Stimulated activated CD8-positive, alpha-beta memory T cell treated with anti-CD3 and anti-CD28 coated beads, Interleukin-4, amount 100 ng/mL, for 4 hours (primary cell): ENCODE measurements at regions not wholly inside any gene's neighbourhood (a gene's known extent, or its start where the extent isn't known, plus 50 kb on each side); places are given as distances from the start of the nearest gene placed in this dataset.

Experiments used
- DNase-seq, 2 donors: peaks; one replicate each; pipeline ENCODE4 v3.0.0-alpha.2; 2020; ENCODE audit warnings: low read depth in 2 of 2, low spot score in 1 of 2

GRCh38 chr9:95627802-95628201, 111.0 kb upstream of the PTCH1 start:
- DNase-seq: no peak

GRCh38 chr9:95626885-95627558, 110.3 kb upstream of the PTCH1 start:
- peak in 1 of 2 donors; percentile 21 for DNase-seq

DNA sequence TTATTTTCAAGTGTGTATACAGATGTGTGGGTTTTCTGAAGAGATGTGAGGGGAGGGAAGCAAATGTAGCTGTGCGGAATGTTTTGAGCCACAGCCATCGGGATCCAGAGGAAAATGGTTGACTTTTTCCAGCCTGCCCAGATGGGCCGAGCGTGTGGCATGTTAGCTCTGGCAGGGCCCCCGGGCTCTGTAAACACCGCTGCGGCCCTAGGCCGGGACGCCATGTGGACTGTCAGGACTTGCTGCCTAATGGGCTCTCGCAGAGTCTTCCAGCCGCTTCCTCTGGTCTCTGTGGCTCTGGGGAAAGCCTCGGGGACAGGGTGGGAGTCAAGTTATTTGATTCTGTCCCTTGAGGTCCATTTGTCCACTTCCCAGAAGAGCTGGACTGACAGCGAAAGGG, 109.6 kb upstream of the PTCH1 start:
- DNase-seq: no peak

DNA sequence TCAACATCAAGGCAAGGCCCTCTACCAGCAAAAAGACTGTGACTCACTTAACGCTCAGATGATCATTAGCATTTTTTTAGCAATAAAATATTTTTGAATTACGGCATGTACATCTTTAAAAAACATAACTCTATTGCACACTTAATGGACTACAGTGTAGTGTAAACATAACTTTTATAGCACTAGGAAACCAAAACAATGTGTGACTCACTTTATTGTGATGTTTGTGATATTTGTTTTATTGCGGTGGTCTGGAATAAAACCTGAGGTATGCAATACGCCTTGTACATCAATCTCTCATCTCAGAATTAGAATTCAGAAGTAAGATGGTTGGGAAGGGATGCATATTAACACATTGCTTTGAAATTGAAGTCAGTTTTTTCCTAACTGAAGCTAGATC, 106.9 kb upstream of the PTCH1 start:
- DNase-seq: no peak

- DNase-seq: no peak
Measured at GRCh38 chr9:95620722-95621121, 104.0 kb upstream of the PTCH1 start.

DNA sequence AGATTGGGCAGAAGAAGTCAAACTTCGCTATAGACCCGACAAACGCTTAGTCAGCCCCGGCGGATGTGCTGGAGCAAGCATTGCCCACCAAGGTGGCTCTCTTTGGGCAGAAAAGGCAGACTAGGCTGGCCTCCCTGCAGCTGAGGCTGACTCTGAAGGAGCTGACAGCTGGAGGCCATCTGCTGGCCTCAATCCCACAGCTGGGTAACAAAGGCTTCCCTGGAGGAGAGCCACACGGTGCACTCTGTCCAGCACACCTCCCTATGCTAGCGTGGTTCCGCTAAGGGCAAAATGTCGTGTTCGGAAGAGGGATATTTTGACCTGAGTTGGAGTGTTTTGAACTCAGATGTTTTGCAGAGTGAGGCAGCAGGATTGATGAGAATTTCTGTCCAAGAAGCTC, 103.5 kb upstream of the PTCH1 start:
- DNase-seq: no peak

DNA sequence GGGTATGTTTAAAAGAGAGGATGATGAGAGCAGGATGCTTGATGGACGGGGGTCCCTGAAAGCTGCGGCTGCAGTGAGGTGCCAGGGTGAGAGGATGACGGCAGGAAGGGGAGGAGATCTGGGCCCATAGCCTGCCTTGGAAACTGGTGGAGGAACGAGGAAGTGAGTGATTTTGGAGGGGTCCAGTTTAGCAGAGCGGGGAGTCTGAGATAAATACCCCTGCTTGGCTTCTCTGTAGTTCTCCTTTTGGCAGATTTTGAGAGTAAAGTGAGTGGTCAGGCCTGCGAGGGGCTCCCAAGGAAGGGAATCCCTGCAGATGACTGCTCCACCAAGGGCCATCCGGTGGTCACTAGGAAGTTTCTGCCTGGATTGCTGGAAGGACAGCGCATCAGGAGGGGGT, 98.5 kb upstream of the PTCH1 start:
- no peak for DNase-seq

DNA sequence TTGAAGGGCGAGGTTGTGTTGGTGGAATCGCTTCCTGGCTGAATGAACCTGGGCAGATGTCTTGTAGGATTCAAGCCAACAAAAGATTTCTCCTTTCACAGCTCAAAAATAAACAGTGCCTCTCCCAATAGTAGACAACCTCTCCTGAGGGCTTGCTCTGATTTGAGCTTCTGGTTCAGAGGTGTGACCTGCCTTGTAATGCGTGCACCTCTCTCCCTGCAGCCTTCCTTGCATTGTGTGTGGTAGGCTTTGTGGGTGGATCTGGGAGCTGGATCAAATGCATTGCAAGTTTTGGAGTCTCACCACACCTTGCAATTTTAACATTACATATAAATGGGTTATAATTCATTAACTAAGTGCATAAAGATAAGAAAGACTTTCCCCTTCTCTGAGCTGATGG, 96.9 kb upstream of the PTCH1 start:
- DNase-seq: no peak

- no peak for DNase-seq
Measured at GRCh38 chr9:95611354-95611753, 94.6 kb upstream of the PTCH1 start.

- DNase-seq: no peak
Measured at GRCh38 chr9:95610006-95610785, 93.4 kb upstream of the PTCH1 start.

GRCh38 chr9:95609426-95609825, 92.7 kb upstream of the PTCH1 start:
- no peak for DNase-seq

DNA sequence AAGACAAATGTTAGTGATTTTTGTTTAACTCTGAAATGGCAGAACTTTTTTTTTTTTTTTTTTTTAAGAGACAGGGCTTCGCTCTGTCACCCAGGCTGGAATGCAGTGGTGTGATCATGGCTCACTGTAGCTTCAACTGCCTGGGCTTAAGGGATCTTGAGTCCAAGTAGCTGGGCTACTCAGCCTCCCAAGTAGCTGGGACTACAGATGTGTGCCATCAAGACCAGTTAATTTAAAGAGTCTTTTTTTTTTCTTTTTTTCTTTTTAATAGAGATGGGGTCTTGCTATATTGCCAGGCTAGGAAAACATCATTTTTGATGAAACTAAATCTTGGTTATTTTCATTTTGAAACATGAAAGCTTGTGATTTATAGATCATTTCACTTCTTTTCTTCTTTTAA, 91.6 kb upstream of the PTCH1 start:
- DNase-seq: no peak

DNA sequence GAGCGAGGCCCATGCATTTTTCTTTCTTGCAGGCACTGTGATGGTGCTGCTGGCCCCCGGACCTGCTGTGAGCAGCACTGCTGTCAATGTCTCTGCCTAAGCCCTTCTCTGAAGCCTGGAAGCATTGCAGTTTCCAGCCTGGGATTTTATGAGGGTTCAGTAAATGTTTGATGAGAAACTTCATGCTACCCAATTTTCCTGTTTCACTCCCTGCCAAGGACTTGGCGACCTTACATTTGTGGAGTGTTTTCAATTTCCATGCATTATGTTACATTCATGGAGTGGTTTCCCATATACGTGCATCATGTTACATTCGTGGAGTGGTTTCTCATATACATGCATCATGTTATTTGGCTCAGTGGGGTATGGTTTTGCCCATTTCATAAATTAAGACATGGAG, 90.7 kb upstream of the PTCH1 start:
- no peak for DNase-seq

DNA sequence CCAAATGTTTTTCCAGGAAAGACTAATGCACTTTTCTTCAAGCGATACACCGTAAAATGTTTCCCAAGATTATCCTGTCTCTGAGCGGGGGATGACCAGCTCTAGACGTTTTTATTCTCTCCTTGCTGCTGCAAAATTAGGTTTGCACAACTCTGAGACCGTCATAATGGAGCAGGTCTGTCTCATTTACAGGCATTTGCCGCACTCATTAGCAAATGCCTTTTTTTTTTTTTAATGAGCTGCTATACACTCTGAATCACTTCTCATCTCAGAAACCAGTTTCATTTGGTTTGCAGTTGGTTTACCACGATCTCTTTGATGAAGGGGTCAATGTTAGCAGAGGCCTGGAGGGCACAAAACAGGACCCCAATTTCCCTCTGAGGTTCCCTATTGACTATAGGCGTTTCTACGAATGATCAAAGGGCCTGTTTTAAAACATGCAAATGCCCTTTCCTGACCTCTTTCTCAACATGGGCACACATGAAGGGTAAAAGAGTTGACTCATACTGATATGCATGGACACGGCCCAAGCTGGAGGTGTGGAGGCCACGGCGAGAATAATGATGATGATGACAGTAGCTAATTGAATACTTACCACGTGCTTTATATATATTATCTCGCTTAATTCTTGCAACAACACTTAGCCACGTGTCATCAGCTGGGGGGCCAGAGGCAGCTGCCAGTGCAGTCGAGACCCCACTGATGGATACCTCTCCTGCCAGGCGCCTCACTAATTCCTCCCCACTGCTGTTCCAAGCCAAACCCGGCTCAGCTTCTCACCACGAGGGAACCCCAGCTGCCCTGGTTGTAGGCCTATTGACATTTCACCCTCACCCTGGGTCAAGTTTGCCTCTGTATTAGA, 89.9 kb upstream of the PTCH1 start:
- no peak for DNase-seq

- no peak for DNase-seq
Measured at GRCh38 chr9:95605816-95606488, 89.2 kb upstream of the PTCH1 start.

DNA sequence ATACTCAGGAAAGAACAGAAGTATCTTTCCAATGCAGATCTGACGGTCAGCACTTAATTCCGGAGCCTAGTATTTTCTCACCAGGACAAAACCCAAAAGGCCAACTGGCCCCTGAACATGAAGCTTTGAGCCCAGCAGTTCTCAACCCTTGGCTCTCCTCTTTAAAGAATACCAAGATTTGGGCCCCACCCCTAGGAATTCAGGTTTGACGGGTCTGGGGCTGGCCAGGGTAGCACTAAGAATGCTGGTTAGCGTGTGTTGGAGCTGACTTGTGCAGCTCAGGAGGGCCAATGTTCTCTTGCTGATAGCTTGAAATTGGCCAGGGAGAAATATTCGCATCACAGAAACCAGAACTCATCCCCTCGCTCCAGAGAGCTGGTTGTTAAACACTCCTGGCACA, 88.3 kb upstream of the PTCH1 start:
- DNase-seq: no peak

DNA sequence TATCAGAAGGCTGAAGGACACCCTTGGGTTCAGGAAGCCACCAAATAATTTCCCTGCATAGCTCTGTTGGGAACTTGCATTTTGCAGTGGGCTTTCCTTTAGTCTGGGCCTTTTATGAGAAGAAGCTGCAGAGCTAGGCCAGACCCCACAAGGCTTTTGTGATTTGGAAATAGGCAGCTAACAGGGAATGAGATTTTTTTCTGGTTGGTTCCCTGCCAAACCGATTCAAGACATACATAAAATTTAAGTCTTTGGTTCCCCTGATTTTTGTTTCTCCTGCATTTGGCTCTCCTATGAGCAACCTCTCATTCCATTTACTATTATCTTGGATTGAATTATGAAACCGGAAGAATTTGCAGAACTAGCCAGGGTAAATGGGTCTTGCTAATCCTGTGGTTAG, 81.5 kb upstream of the PTCH1 start:
- no peak for DNase-seq

DNA sequence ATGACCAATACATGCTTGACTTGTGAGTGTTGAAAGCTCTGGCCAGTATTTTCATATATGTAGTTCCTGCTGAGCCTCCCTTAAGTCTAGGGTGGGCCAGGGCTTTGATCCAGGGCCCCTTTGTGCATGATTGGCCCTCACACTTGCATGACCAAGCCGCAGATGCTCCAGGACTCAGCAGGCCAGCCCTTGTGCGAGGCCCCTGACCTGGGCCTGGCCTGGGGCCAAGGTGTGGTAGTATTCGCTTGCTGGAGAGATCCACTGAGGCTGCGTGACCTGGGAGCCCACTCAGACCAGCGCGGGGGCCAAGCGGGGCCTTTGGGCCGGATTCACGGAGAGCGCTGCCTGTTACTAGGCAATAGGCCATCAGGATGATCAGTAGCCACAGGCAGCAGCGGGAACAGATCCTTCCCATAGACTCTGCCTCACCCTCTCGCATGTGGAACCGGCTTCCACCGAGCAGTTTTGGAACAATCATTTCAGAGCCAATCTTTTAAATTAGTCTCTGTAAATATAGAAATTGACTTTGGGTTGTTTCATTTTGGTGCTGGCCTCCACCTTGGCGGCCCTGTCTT, 79.0 kb upstream of the PTCH1 start:
- no peak for DNase-seq

DNA sequence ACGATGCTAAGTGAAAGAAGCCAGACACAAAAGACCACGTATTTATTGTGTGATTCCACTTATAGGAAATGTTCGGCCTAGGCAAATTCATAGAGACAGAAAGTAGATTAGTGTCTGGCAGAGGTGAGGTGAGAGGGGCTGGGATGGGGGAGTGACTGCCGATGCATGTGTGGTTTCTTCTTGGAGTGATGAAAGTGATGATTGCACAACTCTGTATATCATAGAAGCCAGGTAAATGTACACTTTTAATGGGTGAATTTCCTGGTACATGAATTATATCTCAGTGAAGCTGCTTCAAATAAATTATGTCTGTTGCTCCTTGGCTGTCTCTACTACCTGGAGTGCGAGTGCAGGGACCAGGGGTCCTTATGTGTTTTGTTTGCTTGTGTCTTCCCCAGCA, 76.2 kb upstream of the PTCH1 start:
- DNase-seq: no peak

DNA sequence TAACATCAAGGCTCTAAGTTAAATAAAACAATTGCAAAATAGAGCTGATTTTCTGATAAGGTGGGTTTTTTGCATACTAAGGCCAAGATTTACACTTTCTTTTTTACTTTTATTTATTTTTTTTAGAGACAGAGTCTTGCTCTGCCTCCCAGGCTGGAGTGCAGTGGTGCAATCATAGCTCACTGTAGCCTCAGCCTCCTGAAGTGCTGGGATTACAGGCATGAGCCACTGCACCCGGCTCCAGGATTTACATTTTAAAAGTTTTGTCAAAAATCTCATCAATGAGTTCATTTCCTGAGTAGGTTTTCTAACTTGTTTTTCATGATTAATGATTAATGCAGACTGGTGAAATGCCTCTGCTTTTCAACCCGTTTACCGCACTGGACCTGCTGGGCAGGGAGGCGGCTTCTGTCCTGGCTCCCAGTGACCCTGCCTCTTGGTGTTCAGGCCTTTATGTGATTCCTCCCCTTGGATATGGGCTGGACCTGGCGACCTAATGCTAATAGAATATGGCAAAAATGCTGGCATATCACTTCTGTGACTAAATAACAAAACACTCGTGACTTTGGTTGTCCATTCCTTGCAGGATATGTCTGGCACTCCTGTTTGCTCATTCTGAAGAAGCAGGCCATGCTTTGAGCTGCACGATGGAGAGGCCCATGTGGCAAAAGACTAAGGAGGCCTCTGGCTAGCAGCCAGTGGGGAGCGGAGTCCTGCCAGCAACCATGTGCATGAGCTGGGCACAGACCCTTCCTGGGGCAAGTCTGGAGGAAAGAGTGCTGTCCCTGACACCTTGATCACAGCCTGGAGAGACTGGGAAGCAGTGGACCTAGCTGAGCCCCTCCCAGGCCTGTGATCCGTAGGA, 72.2 kb upstream of the PTCH1 start:
- no peak for DNase-seq
